22Rv1 (cell line): ENCODE measurements at regions not wholly inside any gene's neighbourhood (a gene's known extent, or its start where the extent isn't known, plus 50 kb on each side); places are given as distances from the start of the nearest gene placed in this dataset.

ENCODE experiments used
- ZFX ChIP-seq: fragments of 450-650 bp; IDR thresholded peaks from 2 replicates; pipeline ENCODE4 v1.6.1; 2017; ENCODE audit warnings: antibody characterized with exemption, borderline replicate concordance
- TF ChIP-seq, protein P1 (sequence below): fragments of 450-650 bp; IDR thresholded peaks from 2 replicates; pipeline ENCODE4 v1.5.1; 2017; ENCODE audit warnings: mild to moderate bottlenecking

DNA sequence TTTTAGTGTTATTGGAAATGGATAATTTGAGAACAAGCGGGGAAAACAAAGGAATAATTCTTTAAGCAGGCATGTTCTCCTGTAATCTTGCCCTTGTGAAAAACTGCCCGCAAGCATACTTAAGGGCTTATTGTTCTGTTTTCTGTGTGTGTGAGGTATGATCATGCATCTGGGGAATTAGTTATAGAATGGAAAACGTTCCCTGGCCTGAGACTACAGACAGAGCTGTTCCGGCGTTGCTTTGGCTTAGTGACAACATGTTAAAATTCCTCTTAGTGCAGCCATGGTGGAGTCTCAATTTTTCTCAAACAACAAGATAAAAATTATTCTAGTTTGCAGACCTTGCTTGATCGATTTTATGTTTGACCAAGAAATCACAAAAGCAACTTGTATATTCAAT lies 560.2 kb upstream of the SPRY2 start:
- no peak for TF ChIP-seq ZFX
- TF ChIP-seq, protein P1, sequence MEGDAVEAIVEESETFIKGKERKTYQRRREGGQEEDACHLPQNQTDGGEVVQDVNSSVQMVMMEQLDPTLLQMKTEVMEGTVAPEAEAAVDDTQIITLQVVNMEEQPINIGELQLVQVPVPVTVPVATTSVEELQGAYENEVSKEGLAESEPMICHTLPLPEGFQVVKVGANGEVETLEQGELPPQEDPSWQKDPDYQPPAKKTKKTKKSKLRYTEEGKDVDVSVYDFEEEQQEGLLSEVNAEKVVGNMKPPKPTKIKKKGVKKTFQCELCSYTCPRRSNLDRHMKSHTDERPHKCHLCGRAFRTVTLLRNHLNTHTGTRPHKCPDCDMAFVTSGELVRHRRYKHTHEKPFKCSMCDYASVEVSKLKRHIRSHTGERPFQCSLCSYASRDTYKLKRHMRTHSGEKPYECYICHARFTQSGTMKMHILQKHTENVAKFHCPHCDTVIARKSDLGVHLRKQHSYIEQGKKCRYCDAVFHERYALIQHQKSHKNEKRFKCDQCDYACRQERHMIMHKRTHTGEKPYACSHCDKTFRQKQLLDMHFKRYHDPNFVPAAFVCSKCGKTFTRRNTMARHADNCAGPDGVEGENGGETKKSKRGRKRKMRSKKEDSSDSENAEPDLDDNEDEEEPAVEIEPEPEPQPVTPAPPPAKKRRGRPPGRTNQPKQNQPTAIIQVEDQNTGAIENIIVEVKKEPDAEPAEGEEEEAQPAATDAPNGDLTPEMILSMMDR, result no peak
